NCI-H2171 treated with DMSO at 0.1 percent for 48 hours (cell line): ENCODE measurements at regions not wholly inside any gene's neighbourhood (a gene's known extent, or its start where the extent isn't known, plus 50 kb on each side); places are given as distances from the start of the nearest gene placed in this dataset.

Experiments
- DNase-seq: peaks from one replicate; lab custom pipeline; 2025; lab: John Stamatoyannopoulos, UW

GRCh38 chr1:200252531-200252930 lies 157.3 kb downstream of the ZNF281 start:
- no peak for DNase-seq

GRCh38 chr1:200250469-200250868 lies 159.4 kb downstream of the ZNF281 start:
- DNase-seq = no peak

- DNase-seq = peak; percentile 39
Observed at GRCh38 chr1:200248541-200248940, 161.3 kb downstream of the ZNF281 start.

GRCh38 chr1:200247518-200247917 lies 162.3 kb downstream of the ZNF281 start:
- DNase-seq = no peak

GRCh38 chr1:200245473-200245872 lies 164.4 kb downstream of the ZNF281 start:
- DNase-seq = no peak

GRCh38 chr1:200243042-200243437 lies 166.8 kb downstream of the ZNF281 start:
- DNase-seq = peak; percentile 83

GRCh38 chr1:200242110-200243041 lies 167.5 kb downstream of the ZNF281 start:
- peak; percentile 89 for DNase-seq

GRCh38 chr1:200240656-200241055 lies 169.2 kb downstream of the ZNF281 start:
- DNase-seq = peak; percentile 41

GRCh38 chr1:200238311-200238710 lies 171.5 kb downstream of the ZNF281 start:
- no peak for DNase-seq

- DNase-seq = no peak
Observed at GRCh38 chr1:200237066-200237465, 172.8 kb downstream of the ZNF281 start.

- no peak for DNase-seq
Observed at GRCh38 chr1:200234938-200235337, 174.9 kb downstream of the ZNF281 start.

- no peak for DNase-seq
Observed at GRCh38 chr1:200233393-200233792, 176.4 kb downstream of the ZNF281 start.

- no peak for DNase-seq
Observed at GRCh38 chr1:200231787-200232231, 178.0 kb downstream of the ZNF281 start.

- no peak for DNase-seq
Observed at GRCh38 chr1:200230671-200231070, 179.2 kb downstream of the ZNF281 start.

- DNase-seq = no peak
Observed at GRCh38 chr1:200228486-200228885, 181.3 kb downstream of the ZNF281 start.

- no peak for DNase-seq
Observed at GRCh38 chr1:200228081-200228480, 181.8 kb downstream of the ZNF281 start.
